Osteocyte (in vitro differentiated cells): ENCODE measurements at regions not wholly inside any gene's neighbourhood (a gene's known extent, or its start where the extent isn't known, plus 50 kb on each side); places are given as distances from the start of the nearest gene placed in this dataset.

ENCODE experiments used
- DNase-seq: peaks from one replicate; pipeline ENCODE4 v3.0.0; 2021; ENCODE audit warnings: mixed read lengths; ENCODE audit not compliant: unreplicated experiment; ENCODE audit errors: extremely low spot score
- H3K27ac Mint-ChIP-seq: one replicate; pipeline ENCODE4 v1.8.0; 2021; ENCODE audit warnings: mild to moderate bottlenecking, mixed read lengths; ENCODE audit not compliant: unreplicated experiment
- H3K27me3 Mint-ChIP-seq: one replicate; pipeline ENCODE4 v1.8.0; 2021; ENCODE audit warnings: mixed read lengths; ENCODE audit not compliant: unreplicated experiment
- H3K36me3 Mint-ChIP-seq: one replicate; pipeline ENCODE4 v1.8.0; 2021; ENCODE audit warnings: mixed read lengths; ENCODE audit not compliant: unreplicated experiment
- H3K4me1 Mint-ChIP-seq: one replicate; pipeline ENCODE4 v1.8.0; 2021; ENCODE audit warnings: mixed read lengths; ENCODE audit not compliant: unreplicated experiment
- H3K4me3 Mint-ChIP-seq: one replicate; pipeline ENCODE4 v1.8.0; 2021; ENCODE audit warnings: mild to moderate bottlenecking, moderate library complexity, mixed read lengths; ENCODE audit not compliant: unreplicated experiment
- H3K9me3 Mint-ChIP-seq: one replicate; pipeline ENCODE4 v1.8.0; 2021; ENCODE audit warnings: mixed read lengths; ENCODE audit not compliant: unreplicated experiment
- TF ChIP-seq, protein P1 (sequence below): fragments of 200-600 bp; sonication (generic); IDR thresholded peaks from 2 replicates; pipeline ENCODE4 v1.5.0; 2021; ENCODE audit warnings: antibody characterized with exemption, mild to moderate bottlenecking, moderate library complexity

DNA sequence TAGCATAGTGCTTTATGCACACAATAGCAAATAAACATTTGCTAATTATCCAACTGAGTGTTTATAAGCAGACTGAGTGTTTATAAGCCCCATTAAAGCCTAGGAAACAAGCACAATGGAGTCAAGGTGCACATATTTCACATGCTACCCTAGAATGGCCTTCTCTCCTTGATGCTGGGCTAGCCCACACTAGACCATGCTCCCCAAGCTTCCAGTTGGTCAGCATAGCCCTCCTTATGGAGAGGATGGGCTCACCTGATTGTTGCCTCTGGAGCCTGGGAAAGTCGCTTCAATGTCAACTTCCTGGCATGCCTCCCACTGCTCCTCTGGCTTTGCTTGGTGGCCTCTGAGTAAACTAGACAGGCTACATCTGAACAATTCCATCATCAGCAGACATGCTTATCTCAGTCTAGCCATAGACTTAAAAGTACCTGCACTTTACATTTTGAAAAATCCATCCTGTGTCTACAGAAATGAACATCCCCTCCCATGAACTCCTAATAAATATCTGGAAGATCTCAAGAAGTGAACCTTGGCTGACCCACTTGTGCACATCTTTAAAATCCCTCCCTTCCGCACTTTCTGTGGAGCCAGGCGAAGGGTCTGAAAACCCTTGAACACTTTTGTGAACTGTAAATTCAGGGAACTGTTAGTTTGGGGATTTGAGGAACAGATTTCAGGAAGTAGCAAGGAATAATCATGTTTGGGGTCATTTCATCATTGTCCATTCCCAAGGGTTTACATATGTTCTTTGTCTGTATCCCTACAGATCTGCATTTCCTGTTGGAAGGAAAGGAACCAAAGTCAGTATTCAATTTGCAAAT is 486.6 kb downstream of the ARHGEF28 start:
- H3K27me3 Mint-ChIP-seq, result peaks cover 2% of the 10 kb centered on the region
- DNase-seq, result no peak
- no peak overlapping the region for H3K4me3 Mint-ChIP-seq
- peaks cover 4% of the 10 kb centered on the region for H3K4me1 Mint-ChIP-seq
- H3K36me3 Mint-ChIP-seq, result no peaks in the 10 kb centered on the region
- no peak overlapping the region for H3K27ac Mint-ChIP-seq
- H3K9me3 Mint-ChIP-seq, result no peaks in the 10 kb centered on the region
- TF ChIP-seq, protein P1, sequence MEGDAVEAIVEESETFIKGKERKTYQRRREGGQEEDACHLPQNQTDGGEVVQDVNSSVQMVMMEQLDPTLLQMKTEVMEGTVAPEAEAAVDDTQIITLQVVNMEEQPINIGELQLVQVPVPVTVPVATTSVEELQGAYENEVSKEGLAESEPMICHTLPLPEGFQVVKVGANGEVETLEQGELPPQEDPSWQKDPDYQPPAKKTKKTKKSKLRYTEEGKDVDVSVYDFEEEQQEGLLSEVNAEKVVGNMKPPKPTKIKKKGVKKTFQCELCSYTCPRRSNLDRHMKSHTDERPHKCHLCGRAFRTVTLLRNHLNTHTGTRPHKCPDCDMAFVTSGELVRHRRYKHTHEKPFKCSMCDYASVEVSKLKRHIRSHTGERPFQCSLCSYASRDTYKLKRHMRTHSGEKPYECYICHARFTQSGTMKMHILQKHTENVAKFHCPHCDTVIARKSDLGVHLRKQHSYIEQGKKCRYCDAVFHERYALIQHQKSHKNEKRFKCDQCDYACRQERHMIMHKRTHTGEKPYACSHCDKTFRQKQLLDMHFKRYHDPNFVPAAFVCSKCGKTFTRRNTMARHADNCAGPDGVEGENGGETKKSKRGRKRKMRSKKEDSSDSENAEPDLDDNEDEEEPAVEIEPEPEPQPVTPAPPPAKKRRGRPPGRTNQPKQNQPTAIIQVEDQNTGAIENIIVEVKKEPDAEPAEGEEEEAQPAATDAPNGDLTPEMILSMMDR, result no peak

DNA sequence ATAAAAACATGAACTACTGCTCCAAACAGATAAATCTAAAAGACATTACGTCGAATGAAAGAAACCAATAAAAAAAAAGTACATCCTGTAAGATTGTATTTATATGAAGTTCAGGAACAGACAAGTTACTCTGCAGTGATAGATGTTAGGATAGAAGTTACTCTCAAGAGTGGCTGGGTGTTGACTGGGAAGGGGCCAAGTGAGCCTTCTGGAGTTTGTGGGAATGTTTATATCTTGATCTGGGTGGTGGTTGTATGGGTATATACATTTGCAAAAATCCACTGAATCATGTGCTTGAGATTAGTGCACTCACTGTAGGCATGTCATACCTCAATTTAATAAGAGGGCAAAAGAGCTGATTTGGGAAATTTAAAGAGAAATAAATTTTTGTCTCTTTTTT is 485.8 kb downstream of the ARHGEF28 start:
- TF ChIP-seq, protein P1, result no peak
- no peak for DNase-seq
- Mint-ChIP-seq H3K27ac (no peak overlapping the region), H3K4me3 (no peak overlapping the region), H3K36me3 (no peaks in the 10 kb centered on the region), H3K4me1 (peaks cover 4% of the 10 kb centered on the region), H3K9me3 (no peaks in the 10 kb centered on the region), H3K27me3 (peaks cover 2% of the 10 kb centered on the region)

DNA sequence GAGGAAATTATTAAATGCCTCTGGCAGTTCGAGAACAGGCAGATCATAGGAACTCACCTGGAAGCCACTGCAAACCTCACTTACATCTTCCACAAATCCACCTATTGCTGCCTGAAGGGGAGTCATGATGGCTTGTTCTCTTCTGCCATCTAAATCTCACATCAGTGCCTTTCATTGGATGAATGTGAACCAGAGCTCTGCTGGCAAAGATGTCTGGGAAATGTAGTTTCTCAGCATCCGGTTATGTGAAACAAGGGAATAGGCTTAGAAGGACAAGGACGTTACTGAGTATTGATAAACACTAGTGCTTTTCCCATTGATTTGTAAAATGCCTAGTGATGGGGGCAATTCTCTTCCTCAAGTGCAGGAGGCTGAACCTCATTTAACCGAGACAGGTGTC is 483.3 kb downstream of the ARHGEF28 start:
- Mint-ChIP-seq H3K27ac (no peak overlapping the region), H3K27me3 (peaks cover 2% of the 10 kb centered on the region), H3K36me3 (no peaks in the 10 kb centered on the region), H3K4me1 (peaks cover 4% of the 10 kb centered on the region), H3K4me3 (no peak overlapping the region), H3K9me3 (no peaks in the 10 kb centered on the region)
- TF ChIP-seq, protein P1, result no peak
- no peak for DNase-seq

DNA sequence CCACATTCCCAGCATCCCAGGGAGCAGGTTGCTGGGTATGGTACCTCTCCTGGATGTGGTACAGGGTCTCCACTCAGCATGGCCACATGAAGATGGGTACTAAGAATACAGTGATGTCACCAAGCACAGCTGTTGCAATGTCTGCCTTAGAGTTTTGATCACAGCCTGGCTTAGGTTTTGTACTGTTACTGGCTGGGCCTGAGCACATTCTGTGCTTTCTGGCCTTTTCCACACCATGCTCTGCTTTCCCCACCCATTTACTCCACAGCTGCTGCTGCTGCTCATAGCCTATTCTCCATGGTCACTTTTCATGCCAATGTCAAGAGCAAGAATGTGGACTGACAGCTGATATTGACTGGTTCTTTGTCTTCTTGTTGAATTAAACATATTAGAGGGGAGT is 481.9 kb downstream of the ARHGEF28 start:
- Mint-ChIP-seq H3K27me3 (peaks cover 2% of the 10 kb centered on the region), H3K4me1 (no peaks in the 10 kb centered on the region), H3K4me3 (no peak overlapping the region), H3K36me3 (no peaks in the 10 kb centered on the region), H3K27ac (no peak overlapping the region), H3K9me3 (no peaks in the 10 kb centered on the region)
- no peak for DNase-seq
- TF ChIP-seq, protein P1, result no peak

DNA sequence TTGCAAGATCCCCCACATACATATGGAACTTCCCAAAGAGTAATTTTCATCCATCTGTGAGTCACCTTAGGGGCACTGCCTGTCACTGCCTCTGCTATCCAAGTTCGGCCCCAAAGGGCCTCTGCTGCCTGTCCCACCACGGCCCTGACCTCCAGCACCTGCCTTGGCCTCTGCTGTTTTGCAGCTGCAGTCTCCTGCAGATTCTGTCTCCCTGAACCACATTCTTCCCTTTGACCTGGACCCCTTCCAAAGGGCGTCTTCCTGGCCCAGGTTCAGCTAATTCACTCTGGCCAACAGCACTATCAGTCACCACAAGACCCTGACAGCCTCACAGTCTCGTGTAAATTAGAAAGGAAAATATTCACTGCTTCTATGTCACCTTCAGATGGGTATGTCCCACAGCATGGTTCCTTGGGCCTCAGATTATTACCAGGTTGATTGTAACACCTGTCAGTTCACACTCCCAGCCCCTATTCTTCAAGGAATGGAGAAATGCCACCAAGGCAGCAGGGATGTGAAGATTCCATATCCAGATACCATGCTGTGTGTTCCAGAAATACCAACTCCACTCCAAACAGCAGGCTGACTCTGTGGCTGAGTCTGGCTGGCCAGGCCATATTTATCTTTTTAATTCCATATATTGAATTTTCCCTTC is 479.3 kb downstream of the ARHGEF28 start:
- H3K9me3 Mint-ChIP-seq, result no peaks in the 10 kb centered on the region
- no peaks in the 10 kb centered on the region for H3K36me3 Mint-ChIP-seq
- H3K4me1 Mint-ChIP-seq, result peaks cover 1% of the 10 kb centered on the region
- H3K27me3 Mint-ChIP-seq, result peaks cover 2% of the 10 kb centered on the region
- DNase-seq, result no peak
- TF ChIP-seq, protein P1, result no peak
- H3K4me3 Mint-ChIP-seq, result no peak overlapping the region
- no peak overlapping the region for H3K27ac Mint-ChIP-seq
